ENCODE measurements at regions not wholly inside any gene's neighbourhood (a gene's known extent, or its start where the extent isn't known, plus 50 kb on each side); places are given as distances from the start of the nearest gene placed in this dataset.
A peak's percentile ranks its signal among the peaks of the same experiment; 100 is the strongest.

DNA sequence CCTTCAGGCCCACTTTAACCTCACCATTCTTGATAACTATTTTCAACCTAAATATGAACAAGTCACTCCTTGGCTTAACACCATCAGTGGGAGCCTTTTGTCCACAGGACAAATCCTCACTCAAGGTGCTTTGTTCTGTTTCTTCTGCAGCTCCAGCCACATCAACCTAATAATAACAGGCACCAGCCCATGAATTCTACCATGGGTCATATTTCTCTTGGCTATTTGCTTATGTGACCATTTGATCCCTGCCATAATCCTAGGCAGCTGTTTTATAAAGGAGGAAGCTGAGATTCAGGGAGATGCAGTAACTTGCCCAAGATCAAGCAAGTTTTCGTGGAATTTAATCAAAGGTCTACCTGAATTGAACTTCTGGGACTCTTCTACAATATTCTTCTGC, 561.3 kb downstream of the DHX35 start:
- Histone ChIP-seq H3K4me3 (ENCODE audit: low read depth, low read length) (no peak overlapping the region), H3K27me3 (ENCODE audit: control insufficient read depth, insufficient read depth, low read length) (no peaks in the 10 kb centered on the region), H3K36me3 (ENCODE audit: control insufficient read depth, insufficient read depth, low read length) (no peaks in the 10 kb centered on the region)
- no peak for TF ChIP-seq CTCF (IDR thresholded peaks at IDR 0.05; ENCODE audit: insufficient read depth, low read length, poor library complexity, severe bottlenecking)
- no peak for DNase-seq (ENCODE audit: low read depth)

GRCh38 chr20:39518654-39519053, 556.5 kb downstream of the DHX35 start:
- H3K36me3 ChIP-seq (ENCODE audit: control insufficient read depth, insufficient read depth, low read length): no peaks in the 10 kb centered on the region
- DNase-seq (ENCODE audit: low read depth): peak; percentile 9
- H3K4me3 ChIP-seq (ENCODE audit: low read depth, low read length): no peak overlapping the region
- no peaks in the 10 kb centered on the region for H3K27me3 ChIP-seq (ENCODE audit: control insufficient read depth, insufficient read depth, low read length)
- TF ChIP-seq CTCF (IDR thresholded peaks at IDR 0.05; ENCODE audit: insufficient read depth, low read length, poor library complexity, severe bottlenecking): no peak

DNA sequence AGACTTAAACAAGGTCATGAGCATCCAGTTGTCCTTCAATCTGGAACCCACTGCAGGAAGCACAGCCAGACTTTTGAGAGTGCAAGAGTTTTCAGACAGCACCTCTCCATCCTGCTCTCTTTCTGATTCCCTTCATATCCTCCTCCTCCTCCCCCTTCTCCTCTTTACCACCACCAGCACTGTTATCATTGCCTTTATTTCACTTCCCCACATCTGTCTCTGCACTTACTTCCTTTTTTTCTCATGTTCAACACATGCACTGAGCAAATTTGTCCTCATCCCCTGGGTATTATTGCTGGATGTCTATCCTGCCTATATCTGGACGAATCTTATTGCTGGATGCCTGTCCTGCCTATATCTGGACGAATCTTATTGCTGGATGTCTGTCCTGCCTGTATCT, 554.8 kb downstream of the DHX35 start:
- H3K36me3 ChIP-seq (ENCODE audit: control insufficient read depth, insufficient read depth, low read length): no peaks in the 10 kb centered on the region
- DNase-seq (ENCODE audit: low read depth): no peak
- no peak for TF ChIP-seq CTCF (IDR thresholded peaks at IDR 0.05; ENCODE audit: insufficient read depth, low read length, poor library complexity, severe bottlenecking)
- no peak overlapping the region for H3K4me3 ChIP-seq (ENCODE audit: low read depth, low read length)
- H3K27me3 ChIP-seq (ENCODE audit: control insufficient read depth, insufficient read depth, low read length): no peaks in the 10 kb centered on the region

DNA sequence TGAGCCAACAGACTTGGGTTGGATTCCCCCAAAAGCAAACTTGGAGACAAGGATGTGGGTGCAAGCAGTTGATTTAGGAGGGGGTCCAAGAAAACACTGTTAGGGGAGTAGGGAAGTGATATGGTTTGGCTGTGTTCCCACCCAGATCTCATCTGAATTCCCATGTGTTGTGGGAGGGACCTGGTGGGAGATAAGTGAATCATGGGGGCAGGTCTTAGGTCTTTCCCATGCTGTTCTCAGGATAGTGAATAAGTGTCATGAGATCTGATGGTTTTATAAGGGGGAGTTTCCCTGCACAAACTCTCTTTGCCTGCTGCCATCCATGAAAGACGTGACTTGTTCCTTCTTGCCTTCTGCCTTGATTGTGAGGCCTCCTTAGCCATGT, 542.6 kb downstream of the DHX35 start:
- TF ChIP-seq CTCF (IDR thresholded peaks at IDR 0.05; ENCODE audit: insufficient read depth, low read length, poor library complexity, severe bottlenecking): no peak
- H3K27me3 ChIP-seq (ENCODE audit: control insufficient read depth, insufficient read depth, low read length): no peaks in the 10 kb centered on the region
- no peak for DNase-seq (ENCODE audit: low read depth)
- H3K36me3 ChIP-seq (ENCODE audit: control insufficient read depth, insufficient read depth, low read length): no peaks in the 10 kb centered on the region
- no peak overlapping the region for H3K4me3 ChIP-seq (ENCODE audit: low read depth, low read length)

- H3K36me3 ChIP-seq (ENCODE audit: control insufficient read depth, insufficient read depth, low read length): no peaks in the 10 kb centered on the region
- no peak for DNase-seq (ENCODE audit: low read depth)
- no peak for TF ChIP-seq CTCF (IDR thresholded peaks at IDR 0.05; ENCODE audit: insufficient read depth, low read length, poor library complexity, severe bottlenecking)
- H3K4me3 ChIP-seq (ENCODE audit: low read depth, low read length): no peak overlapping the region
- H3K27me3 ChIP-seq (ENCODE audit: control insufficient read depth, insufficient read depth, low read length): no peaks in the 10 kb centered on the region
Observed at GRCh38 chr20:39503902-39504709, 542.0 kb downstream of the DHX35 start.

Measured in kidney epithelial cell (primary cell).